ENCODE measurements at regions not wholly inside any gene's neighbourhood (a gene's known extent, or its start where the extent isn't known, plus 50 kb on each side); places are given as distances from the start of the nearest gene placed in this dataset.

- no peak overlapping the region for H3K56ac ChIP-seq (replicated peaks; ENCODE audit: insufficient read length, low read depth, low read length)
- POLR2A ChIA-PET (ENCODE audit: partially characterized antibody) = no interaction called here
These were observed 155.5 kb downstream of the FASLG start for GRCh38 chr1:172814428-172814827.

More at GRCh38 chr1:172814428-172814827, 155.5 kb downstream of the FASLG start:
- H2BK5ac ChIP-seq (ENCODE audit: low read depth, low read length) = no peak overlapping the region
- H3K27me3 ChIP-seq (replicated peaks in 1 of 4; ENCODE audit: control insufficient read depth in 3 of 4, extremely low read depth in 1 of 4, insufficient read depth in 3 of 4, low read length in 3 of 4) = no peaks in the 10 kb centered on the region
- CTCF ChIA-PET (ENCODE audit: partially characterized antibody) = no interaction called here
- no peaks in the 10 kb centered on the region for H4K20me1 ChIP-seq (replicated peaks in 1 of 2; ENCODE audit: control insufficient read depth in 1 of 2, insufficient read depth in 2 of 2, low read length in 2 of 2)
- no peak overlapping the region for H2BK120ac ChIP-seq (replicated peaks; ENCODE audit: low read depth, low read length)
- H4K8ac ChIP-seq (ENCODE audit: extremely low read depth, insufficient read depth, low read length) = no peak overlapping the region
- no peaks in the 10 kb centered on the region for H3K4me1 ChIP-seq (replicated peaks in 1 of 4; ENCODE audit: control insufficient read depth in 3 of 4, insufficient read depth in 4 of 4, low read length in 3 of 4)
- no peak overlapping the region for H3K23ac ChIP-seq (ENCODE audit: insufficient read length)
- no peak overlapping the region for H2BK20ac ChIP-seq (ENCODE audit: low read length)
- H3K79me2 ChIP-seq (ENCODE audit: control insufficient read depth in 1 of 2, insufficient read depth in 2 of 2, low read length in 2 of 2) = no peaks in the 10 kb centered on the region
- H3K79me1 ChIP-seq (ENCODE audit: low read depth, low read length) = no peaks in the 10 kb centered on the region
- no peak overlapping the region for H4K5ac ChIP-seq (ENCODE audit: insufficient read length, low read depth, low read length)
- no peak for DNase-seq (ENCODE audit: low read depth in 1 of 2, low spot score in 2 of 2)
- no peak for FAIRE-seq
- no peak overlapping the region for H3K27ac ChIP-seq (ENCODE audit: low read depth, low read length)
- H2AFZ ChIP-seq (ENCODE audit: low read length) = no peak overlapping the region
- H3K23me2 ChIP-seq (ENCODE audit: low read depth, low read length) = no peaks in the 10 kb centered on the region
- no peak overlapping the region for H3K14ac ChIP-seq (ENCODE audit: insufficient read length)
- no peak overlapping the region for H3K4me2 ChIP-seq (ENCODE audit: insufficient read depth in 1 of 2, low read depth in 2 of 2, low read length in 2 of 2)
- no peak overlapping the region for H3K4me3 ChIP-seq (ENCODE audit: extremely low read depth in 1 of 4, insufficient read depth in 2 of 4, low read depth in 3 of 4, low read length in 4 of 4)
- H2BK15ac ChIP-seq (ENCODE audit: low read length) = no peak overlapping the region
- H3K18ac ChIP-seq (ENCODE audit: extremely low read depth, low read length) = no peak overlapping the region
- 0 out of 8 replicates have a peak, but pooled peaks cover 0 to 2% (median 0%) of the 10 kb centered on the region in 4 experiments for H3K36me3 ChIP-seq (ENCODE audit: control insufficient read depth in 2 of 4, insufficient read depth in 4 of 4, low read length in 3 of 4)
- 100% methylated on average over 2 of the region's 2 CpGs; no CpG with 5 or more reads in 1 of the 2 experiments for WGBS, 2 experiments (ENCODE audit: extremely low coverage in 1 of 2, insufficient coverage in 1 of 2, insufficient read length in 1 of 2, insufficient replicate concordance in 2 of 2, low coverage in 1 of 2, low lambda C conversion rate in 2 of 2, missing lambda C conversion rate in 1 of 2)
- H3K9me3 ChIP-seq (ENCODE audit: insufficient read depth in 2 of 2, low read depth in 1 of 2, low read length in 1 of 2) = peaks cover 9 to 15% of the 10 kb centered on the region in 2 experiments
- no peak overlapping the region for H2BK12ac ChIP-seq (ENCODE audit: low read depth, low read length)
- H3K9ac ChIP-seq (replicated peaks in 1 of 4; ENCODE audit: extremely low read depth in 1 of 4, low read depth in 3 of 4, low read length in 3 of 4) = no peak overlapping the region
- no peak overlapping the region for H4K91ac ChIP-seq (replicated peaks; ENCODE audit: insufficient read length, low read length)
- H2AK5ac ChIP-seq (ENCODE audit: low read depth, low read length) = no peak overlapping the region
- TF ChIP-seq SIN3A (conservative IDR thresholded peaks at IDR 0.05 in 1 of 2, IDR thresholded peaks at IDR 0.05 in 1 of 2; ENCODE audit: low read depth in 1 of 2, low read length in 2 of 2) (no peak), SP2 (IDR thresholded peaks at IDR 0.05; ENCODE audit: low read length) (no peak), CEBPB (IDR thresholded peaks at IDR 0.05; ENCODE audit: low read depth, low read length) (no peak), SIRT6 (IDR thresholded peaks at IDR 0.05; ENCODE audit: low read length) (no peak)
- H3K4ac ChIP-seq (replicated peaks; ENCODE audit: insufficient read length, low read depth, low read length) = no peak overlapping the region

All from H1 (cell line).